ENCODE measurements at regions not wholly inside any gene's neighbourhood (a gene's known extent, or its start where the extent isn't known, plus 50 kb on each side); places are given as distances from the start of the nearest gene placed in this dataset.

DNA sequence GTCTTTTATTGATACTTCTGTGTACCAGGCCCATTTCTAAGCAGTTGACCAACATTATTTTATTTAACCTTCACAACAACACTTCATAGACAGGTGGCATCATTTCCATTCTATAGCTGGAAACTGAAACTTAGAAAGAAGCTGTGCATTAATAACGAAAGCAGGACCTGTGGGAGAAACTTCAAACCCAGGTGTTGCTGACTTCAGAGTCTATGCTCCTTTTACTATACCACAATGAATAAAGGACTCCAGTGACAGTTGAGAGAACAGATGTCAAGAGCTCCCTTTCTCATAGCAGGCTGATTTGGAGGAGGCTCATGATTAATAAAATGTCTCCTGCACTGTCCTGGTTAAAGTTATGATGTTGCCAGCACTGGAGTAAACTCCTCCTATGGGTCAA lies 56.6 kb upstream of the POU3F2 start:
- no peak overlapping the region for H3K27ac ChIP-seq
- no peaks in the 10 kb centered on the region for H3K9me3 ChIP-seq
- no peaks in the 10 kb centered on the region for H3K27me3 ChIP-seq (replicated peaks; ENCODE audit: insufficient read depth)
- H3K36me3 ChIP-seq: no peaks in the 10 kb centered on the region
- H3K4me1 ChIP-seq (ENCODE audit: control insufficient read depth in 1 of 2, low read depth in 2 of 2): no peaks in the 10 kb centered on the region
- DNase-seq (ENCODE audit: low spot score): no peak
- ATAC-seq (ENCODE audit: insufficient number of reproducible peaks, low FRiP score, low read depth): no peak
- no peak overlapping the region for H3K4me3 ChIP-seq
- no peak for TF ChIP-seq CTCF (IDR thresholded peaks at IDR 0.05)

DNA sequence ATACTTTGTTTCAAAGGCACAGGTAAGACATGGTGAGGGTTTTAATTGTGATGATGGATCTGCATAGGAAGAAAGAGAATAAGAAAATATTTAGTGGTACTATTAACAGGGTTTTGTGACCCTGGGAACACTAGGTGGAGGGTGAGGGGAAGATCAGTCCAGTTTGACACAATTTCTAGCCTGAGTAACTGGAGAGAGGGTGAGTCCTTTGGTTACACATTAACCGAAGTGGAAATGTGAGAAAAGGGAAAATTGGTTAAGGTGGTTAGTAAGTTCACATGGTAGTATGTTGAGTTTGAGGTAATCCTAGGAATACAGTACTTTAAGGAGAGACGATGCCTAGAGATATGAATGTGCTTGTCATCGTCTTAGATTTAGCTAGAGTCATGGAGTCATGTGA lies 54.8 kb upstream of the POU3F2 start:
- Histone ChIP-seq H3K27ac (no peak overlapping the region), H3K9me3 (no peaks in the 10 kb centered on the region), H3K4me3 (no peak overlapping the region), H3K27me3 (replicated peaks; ENCODE audit: insufficient read depth) (no peaks in the 10 kb centered on the region), H3K36me3 (no peaks in the 10 kb centered on the region), H3K4me1 (ENCODE audit: control insufficient read depth in 1 of 2, low read depth in 2 of 2) (no peaks in the 10 kb centered on the region)
- no peak for TF ChIP-seq CTCF (IDR thresholded peaks at IDR 0.05)
- DNase-seq (ENCODE audit: low spot score) (no peak), ATAC-seq (ENCODE audit: insufficient number of reproducible peaks, low FRiP score, low read depth) (no peak)

GRCh38 chr6:98782772-98783171 lies 51.6 kb upstream of the POU3F2 start:
- no peak for ATAC-seq (ENCODE audit: insufficient number of reproducible peaks, low FRiP score, low read depth)

GRCh38 chr6:98783578-98783977 lies 50.8 kb upstream of the POU3F2 start:
- no peak for DNase-seq (ENCODE audit: low spot score)
- Histone ChIP-seq H3K36me3 (no peaks in the 10 kb centered on the region), H3K9me3 (no peaks in the 10 kb centered on the region), H3K27ac (no peak overlapping the region), H3K4me3 (no peak overlapping the region), H3K27me3 (replicated peaks; ENCODE audit: insufficient read depth) (no peaks in the 10 kb centered on the region), H3K4me1 (ENCODE audit: control insufficient read depth in 1 of 2, low read depth in 2 of 2) (no peaks in the 10 kb centered on the region)
- no peak for ATAC-seq (ENCODE audit: insufficient number of reproducible peaks, low FRiP score, low read depth)
- TF ChIP-seq CTCF (IDR thresholded peaks at IDR 0.05): no peak

More at GRCh38 chr6:98782772-98783171, 51.6 kb upstream of the POU3F2 start:
- Histone ChIP-seq H3K36me3 (no peaks in the 10 kb centered on the region), H3K27me3 (replicated peaks; ENCODE audit: insufficient read depth) (no peaks in the 10 kb centered on the region), H3K4me1 (ENCODE audit: control insufficient read depth in 1 of 2, low read depth in 2 of 2) (no peaks in the 10 kb centered on the region), H3K4me3 (no peak overlapping the region), H3K9me3 (no peaks in the 10 kb centered on the region), H3K27ac (no peak overlapping the region)
- TF ChIP-seq CTCF (IDR thresholded peaks at IDR 0.05): no peak
- DNase-seq (ENCODE audit: low spot score): no peak
